Activated T-helper 17 cell treated with anti-CD3 and anti-CD28 coated beads, Interleukin-2, amount 50 U/mL, for 72 hours (primary cell): ENCODE measurements at regions not wholly inside any gene's neighbourhood (a gene's known extent, or its start where the extent isn't known, plus 50 kb on each side); places are given as distances from the start of the nearest gene placed in this dataset.

Experiments
- ATAC-seq: fragments of 150-1000 bp; cut with Tn5 transposase; replicated peaks from 2 replicates; pipeline ENCODE4 v1.10.0; 2021; ENCODE audit warnings: mild to moderate bottlenecking, moderate library complexity
- H3K27ac Mint-ChIP-seq: one replicate; pipeline ENCODE4 v1.8.0; 2022; ENCODE audit warnings: mixed read lengths
- H3K27me3 Mint-ChIP-seq: one replicate; pipeline ENCODE4 v1.8.0; 2022; ENCODE audit warnings: mixed read lengths
- H3K36me3 Mint-ChIP-seq: one replicate; pipeline ENCODE4 v1.8.0; 2022; ENCODE audit warnings: low read depth, mild to moderate bottlenecking, mixed read lengths
- H3K4me1 Mint-ChIP-seq: one replicate; pipeline ENCODE4 v1.8.0; 2022; ENCODE audit warnings: mixed read lengths
- H3K4me3 Mint-ChIP-seq: one replicate; pipeline ENCODE4 v1.8.0; 2022; ENCODE audit warnings: mild to moderate bottlenecking, mixed read lengths
- H3K9me3 Mint-ChIP-seq: one replicate; pipeline ENCODE4 v1.8.0; 2022; ENCODE audit warnings: mixed read lengths

- Mint-ChIP-seq H3K4me3 (no peak overlapping the region), H3K36me3 (no peaks in the 10 kb centered on the region), H3K4me1 (peaks cover 8% of the 10 kb centered on the region), H3K9me3 (no peaks in the 10 kb centered on the region), H3K27ac (peak overlapping the region; percentile 55), H3K27me3 (no peaks in the 10 kb centered on the region)
- ATAC-seq: no peak
These were observed 52.4 kb downstream of the ARL6IP4 start for GRCh38 chr12:123032736-123033391.
